Stimulated activated CD4-positive, alpha-beta T cell treated with anti-CD3 and anti-CD28 coated beads, Interleukin-4, amount 100 ng/mL, for 48 hours (primary cell): ENCODE measurements at regions not wholly inside any gene's neighbourhood (a gene's known extent, or its start where the extent isn't known, plus 50 kb on each side); places are given as distances from the start of the nearest gene placed in this dataset.

Experiments used
- DNase-seq, 2 donors: peaks; one replicate each; pipeline ENCODE4 v3.0.0-alpha.2; 2020; ENCODE audit warnings: low read depth in 2 of 2

DNA sequence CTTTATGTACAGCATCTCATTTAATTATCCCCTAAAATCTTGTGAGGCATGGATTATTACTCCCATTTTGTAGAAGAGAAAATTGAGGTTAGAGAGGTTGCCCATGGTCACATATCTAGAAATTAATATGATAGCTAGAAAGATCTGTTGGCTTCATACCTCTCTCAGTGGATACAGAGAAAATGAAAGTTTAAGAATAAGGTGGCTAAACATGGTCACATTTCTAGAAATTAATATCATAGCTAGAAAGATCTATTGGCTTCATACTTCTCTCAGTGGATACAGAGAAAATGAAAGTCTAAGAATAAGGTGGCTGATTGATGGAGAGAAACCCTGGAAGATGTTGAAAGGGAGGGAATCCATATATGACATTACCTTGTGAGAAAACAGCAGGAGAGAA is 260.7 kb upstream of the MAN1A1 start:
- no peak for DNase-seq

DNA sequence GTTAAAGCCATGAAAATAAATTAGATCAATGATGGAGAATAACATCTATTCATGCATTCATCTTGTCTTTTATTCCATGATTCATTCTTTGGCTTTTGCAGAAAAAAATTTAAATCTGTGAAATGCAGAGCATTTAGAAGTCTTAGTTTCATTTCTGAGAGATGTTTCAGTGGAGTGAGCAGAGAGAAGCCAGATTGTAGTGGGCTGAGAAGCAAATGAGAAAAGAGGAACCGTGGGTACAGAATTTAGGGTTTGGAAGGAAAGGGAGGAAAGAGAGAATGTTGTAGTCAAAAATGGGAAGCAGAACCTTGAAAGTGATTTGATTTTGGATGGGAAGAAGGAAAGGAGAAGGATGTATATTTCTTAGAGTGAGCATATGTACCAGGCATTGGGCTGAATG is 260.3 kb upstream of the MAN1A1 start:
- DNase-seq = no peak

DNA sequence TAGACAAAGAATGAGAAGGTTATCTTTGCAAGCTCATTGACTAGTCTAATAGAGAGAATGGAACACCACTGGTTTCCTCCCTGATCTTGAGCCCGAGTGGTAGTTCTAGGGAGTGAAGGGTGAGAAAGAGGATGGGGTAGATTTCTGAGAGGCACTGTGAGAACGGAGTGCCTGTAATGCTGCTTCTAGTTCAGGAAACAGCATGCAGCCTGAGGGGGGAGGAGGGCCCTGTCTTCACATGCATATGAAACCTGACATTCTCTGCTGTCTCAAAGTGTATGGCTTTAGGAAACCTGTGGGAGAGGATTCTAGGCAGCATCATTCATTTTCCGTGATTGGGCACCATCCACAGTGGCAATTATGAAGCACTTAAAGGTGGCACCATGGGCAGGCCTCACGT is 259.4 kb upstream of the MAN1A1 start:
- DNase-seq = no peak

DNA sequence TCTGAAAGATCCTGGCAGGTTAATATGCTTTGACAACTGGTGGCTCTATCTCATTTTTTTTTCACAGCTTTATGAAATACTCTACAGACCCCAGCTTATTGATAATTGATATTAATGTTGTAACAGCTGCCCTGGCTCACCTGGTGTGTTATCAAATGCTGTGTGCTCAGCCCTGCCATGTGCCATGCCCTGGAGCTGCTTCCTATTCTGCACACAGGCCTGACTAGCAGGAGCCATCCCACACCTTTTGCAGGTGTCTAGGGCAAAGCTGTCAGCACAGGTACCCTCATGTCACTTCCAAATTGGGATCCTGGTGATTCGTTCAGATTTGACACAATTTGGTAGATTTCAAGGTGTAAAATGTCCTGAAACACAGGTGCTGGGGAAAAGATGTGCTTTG is 254.6 kb upstream of the MAN1A1 start:
- no peak for DNase-seq

DNA sequence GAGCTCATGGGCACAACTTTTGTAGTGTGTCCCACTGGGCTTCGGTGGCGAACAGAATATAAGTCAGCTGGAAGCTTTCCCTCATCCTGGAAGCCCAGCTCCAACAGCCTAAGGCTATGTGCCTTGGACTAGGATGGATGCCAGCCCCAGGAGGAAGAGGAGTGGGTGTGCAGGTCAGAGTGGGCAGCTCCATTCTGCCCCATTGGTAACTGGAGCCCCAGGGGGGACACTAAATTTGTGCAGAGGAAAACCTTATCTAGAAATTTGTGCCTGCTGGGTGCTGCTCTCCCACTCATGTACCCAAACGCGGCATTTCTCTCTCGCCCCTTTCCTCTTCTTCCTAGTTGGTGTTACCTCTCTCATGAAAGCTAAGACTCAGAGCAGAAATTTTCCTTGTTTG is 253.9 kb upstream of the MAN1A1 start:
- DNase-seq = no peak

DNA sequence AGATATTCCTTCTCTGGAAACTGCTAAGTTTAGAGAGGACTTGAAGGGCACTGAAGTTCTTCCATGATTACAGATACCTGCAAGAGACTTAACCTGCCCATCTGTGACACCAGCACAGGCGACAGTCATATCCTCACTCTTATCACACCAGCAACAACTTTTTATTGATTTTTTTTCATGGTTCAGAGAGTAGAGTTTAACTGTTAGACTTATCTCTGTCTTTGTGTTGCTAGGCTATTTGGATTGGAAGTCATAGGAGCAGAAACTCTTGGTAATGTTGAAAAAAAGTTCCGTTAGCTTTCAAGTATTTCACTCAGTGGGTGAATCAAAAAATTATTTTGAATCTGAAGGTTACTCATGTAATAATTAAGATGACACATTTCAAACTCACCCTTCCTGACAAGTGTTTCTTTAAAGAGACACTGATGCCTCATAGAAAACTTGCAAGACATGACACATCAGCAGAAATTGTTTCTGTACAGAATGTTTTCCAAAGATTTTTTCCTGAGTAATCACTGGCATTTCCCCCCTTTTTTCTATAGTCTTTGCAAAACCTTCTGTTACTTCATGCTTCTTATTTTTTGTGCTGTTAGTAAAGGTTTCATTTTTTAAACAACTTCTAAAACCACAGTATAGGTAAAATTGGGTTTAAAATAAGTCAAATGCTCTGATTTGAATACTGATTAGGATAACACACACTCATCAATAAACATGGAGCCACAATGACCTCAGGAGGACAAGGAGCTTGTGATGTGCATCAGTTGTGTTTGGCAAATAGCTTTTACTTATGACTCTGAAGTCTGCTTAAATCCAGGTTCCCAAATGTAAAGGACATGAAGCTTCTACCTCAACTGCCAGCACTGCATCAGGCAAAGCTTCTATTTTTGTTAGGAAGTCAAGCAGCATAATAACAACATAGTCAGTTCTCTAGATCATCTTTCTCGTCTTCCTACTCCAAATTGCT is 252.9 kb upstream of the MAN1A1 start:
- DNase-seq = no peak

DNA sequence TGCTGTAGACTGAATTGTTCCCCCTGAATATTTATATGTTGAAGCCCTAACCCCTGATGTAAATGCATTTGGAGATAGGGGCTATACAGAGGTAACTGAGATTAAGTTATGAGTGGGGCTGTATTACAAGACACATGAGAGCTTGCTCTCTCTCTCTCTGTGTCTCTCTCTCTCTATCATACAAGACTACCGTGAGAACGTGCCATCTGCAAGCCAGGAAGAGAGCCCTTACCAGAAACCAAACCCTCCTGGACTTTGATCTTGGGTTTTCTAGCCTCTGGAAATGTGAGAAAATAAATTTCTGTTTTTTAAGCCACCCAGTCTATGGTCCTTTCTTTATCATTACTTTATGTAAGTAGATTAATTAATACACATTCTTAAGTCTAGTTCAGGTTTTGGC is 249.3 kb upstream of the MAN1A1 start:
- DNase-seq = no peak

DNA sequence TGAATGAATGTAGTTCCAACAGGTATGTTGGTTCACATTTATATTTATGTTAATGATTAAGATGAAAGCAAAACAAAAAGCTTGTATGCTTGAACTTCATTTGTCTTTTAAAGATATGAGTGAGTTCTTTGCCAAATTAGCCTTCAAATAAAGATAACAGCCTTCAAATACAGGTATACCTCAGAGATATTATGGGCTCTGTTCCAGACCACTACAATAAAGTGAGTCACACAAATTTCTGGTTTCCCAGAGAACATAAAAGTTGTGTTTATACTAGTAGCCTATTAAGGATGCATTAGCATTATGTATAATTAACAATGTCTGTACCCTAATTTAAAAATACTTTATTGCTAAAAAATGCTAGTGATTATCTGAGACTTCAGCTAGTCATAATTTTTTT is 245.3 kb upstream of the MAN1A1 start:
- no peak for DNase-seq

DNA sequence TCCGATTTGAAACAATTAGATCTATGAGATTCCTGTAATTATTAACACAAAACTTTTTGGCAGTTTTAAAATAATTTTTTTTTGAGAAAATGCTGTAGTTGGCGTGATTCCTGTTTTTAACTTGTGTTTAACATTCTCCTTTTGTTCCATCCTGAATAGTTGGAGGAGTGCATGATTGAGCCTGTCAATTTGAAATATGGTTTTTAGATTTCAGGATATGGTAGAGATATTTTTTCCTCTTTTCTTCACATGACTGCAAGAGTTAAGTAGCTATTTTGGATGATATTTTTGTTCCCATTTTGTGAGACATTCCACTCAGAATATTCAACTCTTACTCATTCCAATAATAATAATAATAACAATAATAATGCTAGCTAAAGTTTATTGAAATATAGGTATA is 241.7 kb upstream of the MAN1A1 start:
- DNase-seq = no peak

DNA sequence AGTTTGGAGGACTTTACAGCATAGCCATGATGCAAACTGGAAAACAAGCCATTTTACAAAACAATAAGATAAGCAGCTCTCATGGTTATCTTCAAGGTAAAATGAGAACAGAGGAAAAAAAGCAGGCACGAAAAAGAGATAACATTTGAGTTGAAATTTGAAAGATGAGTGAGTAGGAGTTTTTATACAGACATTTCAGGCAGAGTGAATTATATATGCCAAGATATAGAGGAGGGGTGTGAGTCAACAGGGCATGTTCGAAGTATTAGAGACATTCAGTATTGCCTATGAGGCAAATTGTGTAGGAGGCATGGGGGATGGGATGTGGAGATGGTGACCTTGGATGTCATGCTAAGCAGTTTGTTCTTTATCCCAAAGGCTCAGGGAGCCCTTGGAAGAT is 240.5 kb upstream of the MAN1A1 start:
- no peak for DNase-seq

DNA sequence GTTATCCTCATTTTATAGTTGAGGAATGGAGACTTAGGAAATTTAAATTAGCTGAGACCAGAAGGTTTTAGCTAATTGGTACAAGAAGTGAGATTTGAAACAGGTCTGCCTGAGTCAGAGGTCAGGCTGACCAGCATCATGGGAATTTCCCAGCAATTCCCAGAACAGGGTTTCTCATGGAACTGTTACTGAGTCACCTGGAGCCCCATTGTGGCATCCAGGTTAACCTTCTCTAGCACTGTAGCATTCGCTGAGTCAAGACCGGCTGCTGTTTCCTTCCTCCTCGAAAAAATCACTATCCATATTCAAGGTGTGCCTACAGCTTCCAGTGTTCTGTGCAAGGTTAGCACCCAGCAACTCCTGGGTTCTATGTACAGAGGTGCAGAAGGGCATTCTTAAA is 238.0 kb upstream of the MAN1A1 start:
- DNase-seq = no peak

DNA sequence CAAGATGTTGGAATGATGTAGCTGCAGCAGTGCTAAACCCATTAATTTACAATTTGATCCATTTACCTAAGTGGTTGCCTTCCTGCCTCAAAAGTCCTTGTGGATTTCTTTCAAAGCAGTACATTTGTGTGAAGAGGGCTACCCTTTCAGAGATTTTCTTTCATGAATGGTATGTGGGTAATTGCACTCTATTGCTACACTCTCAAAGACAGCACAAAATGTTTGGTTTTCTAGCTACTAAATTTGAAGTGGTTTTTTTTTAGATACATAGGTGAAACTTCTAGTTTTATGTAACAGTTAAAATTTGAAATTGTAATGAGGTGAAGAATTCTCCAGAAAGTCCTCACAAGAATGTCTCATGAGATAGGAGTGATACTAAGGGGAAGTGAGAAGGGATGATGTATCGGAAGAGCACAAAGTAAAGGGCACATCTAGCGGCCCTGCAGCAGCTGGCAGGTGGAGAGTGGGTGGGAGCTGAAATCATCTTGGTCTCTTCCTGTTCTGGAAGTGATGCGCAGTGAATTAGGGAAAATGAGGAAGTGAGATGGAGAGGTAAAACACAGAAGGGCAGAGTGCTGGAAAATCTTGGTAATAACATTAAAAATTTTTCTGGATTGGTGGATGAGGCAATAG is 236.8 kb upstream of the MAN1A1 start:
- DNase-seq = no peak

DNA sequence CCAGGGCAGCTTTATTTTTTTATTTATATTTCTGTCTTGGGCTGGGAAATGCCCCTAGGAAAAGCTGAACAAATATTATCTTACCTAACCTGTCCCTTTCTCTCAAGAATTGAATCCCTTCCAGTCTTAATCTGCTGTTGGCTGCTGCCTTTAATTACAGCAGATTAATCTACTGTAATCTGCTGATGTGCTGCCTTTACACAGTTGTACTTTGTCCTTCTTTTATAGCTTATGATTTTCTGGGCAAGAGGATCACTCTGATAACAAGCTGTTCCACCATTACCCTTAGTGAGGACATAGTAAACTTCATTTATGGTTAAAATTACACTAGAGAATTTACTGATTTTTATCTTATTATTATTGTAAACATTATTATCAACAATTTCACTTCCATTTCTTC is 234.5 kb upstream of the MAN1A1 start:
- no peak for DNase-seq

DNA sequence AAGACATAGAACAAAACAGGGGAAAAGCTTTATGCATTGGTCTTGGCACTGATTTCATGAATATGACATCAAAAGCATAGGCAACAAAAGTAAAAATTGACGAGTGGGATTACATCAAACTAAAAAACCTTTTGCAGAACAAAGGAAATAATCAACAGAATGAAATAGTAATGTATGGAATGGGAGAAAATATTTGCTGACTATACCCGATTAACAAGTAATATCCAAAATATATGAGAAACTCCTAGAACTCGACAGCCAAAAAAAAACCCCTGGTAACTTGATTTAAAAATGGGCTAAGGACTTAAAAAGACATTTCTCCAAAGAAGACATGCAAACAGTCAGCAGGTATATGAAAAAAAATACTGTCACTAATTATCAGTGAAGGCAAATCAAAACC is 231.7 kb upstream of the MAN1A1 start:
- DNase-seq = no peak

DNA sequence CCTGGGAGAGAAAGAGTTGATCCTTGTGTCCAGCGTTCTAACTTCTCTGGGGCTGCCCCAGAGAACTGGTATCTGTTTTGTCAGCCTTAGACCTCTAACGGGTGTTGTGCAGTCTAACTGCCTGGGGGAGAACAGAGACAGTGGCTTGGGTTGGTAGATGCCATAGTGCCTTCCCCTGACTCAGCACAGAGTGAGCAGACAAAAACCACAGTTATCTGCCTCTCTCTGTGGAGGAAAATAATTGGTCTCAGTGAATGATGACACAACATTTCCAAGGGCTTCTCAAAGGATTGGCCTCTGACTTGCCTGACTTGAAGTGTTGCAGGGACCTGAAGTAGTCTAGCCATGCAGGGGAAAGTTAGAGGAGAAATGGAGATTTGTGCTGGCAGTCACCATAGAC is 226.2 kb upstream of the MAN1A1 start:
- no peak for DNase-seq

DNA sequence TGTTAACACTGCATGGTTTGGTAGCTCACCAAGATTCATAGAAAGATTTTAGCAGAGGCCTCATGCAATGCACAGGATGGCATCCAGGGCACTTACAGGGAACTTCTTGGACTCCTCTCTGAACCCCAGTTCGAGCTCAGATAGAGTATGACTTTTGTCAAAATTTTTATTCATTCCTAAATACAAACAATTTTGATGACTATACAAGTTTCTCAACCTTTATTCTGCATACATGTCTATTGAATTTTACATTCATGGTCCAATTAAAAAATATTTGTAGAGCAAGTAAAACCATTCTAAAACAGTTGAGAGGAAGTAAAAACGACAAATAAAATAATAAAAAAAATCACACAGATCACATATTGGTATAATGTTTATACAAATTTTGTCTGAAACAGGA is 219.0 kb upstream of the MAN1A1 start:
- DNase-seq = no peak

DNA sequence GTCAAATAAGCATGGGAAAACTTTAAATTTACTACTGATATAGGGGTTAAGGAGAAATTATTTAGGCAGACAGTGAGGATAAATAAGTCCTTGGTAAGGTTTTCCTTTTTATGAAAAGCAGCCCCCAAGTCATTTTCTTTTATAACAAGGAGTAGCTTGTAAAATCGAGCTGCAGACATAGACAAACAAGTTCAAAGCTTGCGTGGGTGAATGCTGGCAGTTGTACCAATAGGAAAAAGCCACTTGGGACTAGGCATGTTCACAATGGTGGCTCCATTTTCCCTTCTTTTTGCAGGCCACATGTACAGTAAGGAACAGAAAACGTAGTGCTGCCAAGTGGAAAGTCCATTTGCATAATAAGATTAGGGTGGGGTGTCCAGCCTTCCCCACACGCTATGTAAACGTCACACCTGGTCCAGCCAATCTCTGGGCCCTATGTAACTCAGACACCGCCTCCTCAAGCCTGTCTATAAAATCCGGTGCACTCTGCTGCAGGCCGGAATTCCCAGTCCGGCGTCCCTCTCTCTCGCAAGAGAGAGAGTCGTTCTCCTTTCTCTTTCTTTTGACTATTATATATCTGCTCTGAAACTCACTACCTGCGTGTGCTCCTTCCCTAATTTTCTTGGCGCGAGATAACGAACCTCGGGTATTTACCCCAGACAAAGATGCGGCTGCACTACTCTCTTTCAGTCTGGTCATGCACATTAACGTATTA is 217.1 kb upstream of the MAN1A1 start:
- no peak for DNase-seq

DNA sequence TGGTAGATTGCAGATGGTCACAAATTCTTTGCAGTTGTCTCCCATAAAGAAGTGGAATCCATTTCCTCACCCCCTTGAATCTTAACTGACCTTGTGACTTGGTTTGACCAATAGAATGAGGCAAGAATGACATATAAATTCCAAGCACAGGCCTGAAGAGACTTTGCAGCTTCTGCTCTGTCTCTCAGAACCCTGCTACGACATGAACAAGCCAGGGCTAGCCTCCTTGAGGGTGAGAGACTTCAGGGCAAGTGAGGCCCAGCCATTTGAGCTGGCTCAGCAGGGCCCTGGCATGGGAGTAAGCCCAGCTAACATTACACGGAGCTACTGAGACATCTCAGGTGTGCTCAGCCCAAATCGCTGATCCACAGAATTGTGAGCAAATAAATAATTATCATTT is 216.3 kb upstream of the MAN1A1 start:
- no peak for DNase-seq

DNA sequence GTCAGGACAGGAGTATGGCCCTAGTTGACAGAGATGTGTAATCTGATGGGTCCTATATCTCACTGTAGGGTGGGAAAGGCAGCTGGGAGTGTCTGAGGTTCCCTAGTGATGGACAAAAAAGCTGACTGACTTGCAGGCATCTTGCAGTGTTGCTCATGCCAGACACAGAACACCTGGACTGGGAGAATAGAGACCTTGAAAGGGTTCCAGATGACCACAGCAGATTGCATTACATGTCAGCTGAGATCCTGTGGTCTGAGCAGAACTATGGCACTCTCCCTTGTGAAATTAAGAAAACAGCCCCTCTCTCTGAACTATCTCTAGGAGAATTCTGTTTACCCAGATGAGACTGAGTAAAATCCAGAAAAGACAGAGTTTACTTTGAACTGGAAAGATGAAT is 212.6 kb upstream of the MAN1A1 start:
- no peak for DNase-seq

DNA sequence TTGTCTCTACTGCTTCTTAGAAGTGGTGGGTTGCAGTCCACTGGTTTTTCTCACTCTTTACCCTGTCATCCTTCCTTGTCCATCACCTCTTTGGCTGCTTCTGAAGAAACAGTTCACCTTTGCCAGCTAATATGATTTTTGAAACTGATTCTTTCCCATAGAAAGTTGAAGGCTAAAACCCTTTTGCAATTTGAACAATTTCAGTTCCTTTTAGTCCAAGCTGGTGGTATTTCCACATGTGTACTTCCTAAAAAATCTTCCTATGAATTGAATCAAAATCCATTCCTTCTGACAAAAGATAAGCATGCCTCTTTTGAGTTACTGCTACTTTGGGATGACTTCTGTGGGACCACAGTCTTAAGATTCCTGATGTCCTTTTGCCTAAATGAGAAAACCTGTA is 210.0 kb upstream of the MAN1A1 start:
- DNase-seq = no peak

DNA sequence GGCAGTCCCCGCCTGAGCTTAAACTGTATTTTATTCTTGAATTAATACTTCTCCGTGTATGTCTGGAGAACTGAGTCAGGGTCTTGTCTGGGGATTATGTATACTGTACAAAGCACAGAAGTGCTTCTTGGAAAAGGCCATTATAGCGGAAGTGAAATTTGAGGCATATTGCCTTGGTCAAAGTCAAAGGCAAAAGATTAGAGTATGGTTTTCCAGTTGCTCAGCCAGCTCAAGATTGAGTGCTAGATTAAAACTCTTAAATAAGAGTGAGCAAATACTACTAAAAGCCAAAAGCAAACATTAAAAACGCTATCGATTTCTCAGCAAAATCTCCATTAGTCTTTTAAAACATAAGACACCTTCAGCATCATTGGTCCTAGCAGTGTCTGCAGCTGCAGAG is 207.7 kb upstream of the MAN1A1 start:
- DNase-seq = no peak

DNA sequence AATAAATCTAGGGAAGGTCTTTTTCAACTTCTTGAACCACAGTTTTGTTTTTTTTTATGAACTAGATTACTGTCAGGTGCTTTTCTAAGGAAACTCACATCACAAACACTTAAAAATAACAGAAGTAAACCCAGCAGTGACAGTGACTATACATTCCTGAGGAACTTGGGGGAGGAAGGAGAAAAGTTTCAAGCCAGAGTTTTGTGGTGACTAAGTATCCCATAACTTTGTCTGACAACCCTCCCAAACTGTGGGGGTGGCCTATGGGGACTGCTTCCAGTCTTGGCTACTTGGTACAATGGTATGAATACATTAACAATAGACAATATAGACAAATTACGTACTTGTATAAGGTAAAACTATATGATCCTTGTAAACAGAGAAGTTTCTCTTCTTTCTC is 202.5 kb upstream of the MAN1A1 start:
- no peak for DNase-seq

DNA sequence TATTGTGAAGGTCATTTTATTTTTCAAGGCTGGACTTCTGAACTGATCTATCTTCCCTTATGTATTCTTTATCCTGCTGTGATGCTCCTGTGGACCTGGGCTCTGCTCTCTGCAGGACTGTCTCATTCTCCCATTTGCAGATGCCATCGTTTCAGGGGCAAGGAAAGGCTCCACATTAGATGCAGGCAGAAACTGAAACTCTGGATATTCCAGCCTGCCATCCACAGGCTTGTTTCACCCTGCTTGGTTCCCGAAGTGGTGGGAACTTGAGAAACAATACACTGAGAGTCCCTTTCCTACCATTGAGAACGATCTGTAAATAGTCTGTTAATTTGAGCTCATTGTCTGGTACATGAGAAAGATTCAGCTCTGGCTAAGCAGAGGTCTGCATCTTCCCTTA is 197.5 kb upstream of the MAN1A1 start:
- DNase-seq = no peak
